Activated T-helper 1 cell treated with anti-CD3 and anti-CD28 coated beads, Interleukin-12 subunit alpha, Interleukin-12 subunit beta, Interleukin-2, Interleukin-4 antibody, amounts not matched to agents 30 ng/mL and 10 ng/mL and 1 ng/mL, durations not matched to agents 14 hours and 24 hours and 36 hours (primary cell): ENCODE measurements at regions not wholly inside any gene's neighbourhood (a gene's known extent, or its start where the extent isn't known, plus 50 kb on each side); places are given as distances from the start of the nearest gene placed in this dataset.
"Not testable (repeated sequence)": the region's sequence is repeated elsewhere in the genome, so short reads cannot be mapped to it uniquely, and the experiment has no call there.

Experiments used
- DNase-seq: peaks from one replicate; pipeline ENCODE4 v3.0.0; 2021; ENCODE audit warnings: low spot score
- H3K27ac Mint-ChIP-seq: one replicate; pipeline ENCODE4 v1.8.0; 2021; ENCODE audit warnings: mild to moderate bottlenecking, mixed read lengths
- H3K27me3 Mint-ChIP-seq: one replicate; pipeline ENCODE4 v1.8.0; 2022; ENCODE audit warnings: mild to moderate bottlenecking, moderate library complexity, mixed read lengths; ENCODE audit not compliant: insufficient read depth
- H3K36me3 Mint-ChIP-seq: one replicate; pipeline ENCODE4 v1.8.0; 2021; ENCODE audit warnings: low read depth, mixed read lengths
- H3K4me1 Mint-ChIP-seq: one replicate; pipeline ENCODE4 v1.8.0; 2021; ENCODE audit warnings: low read depth, mixed read lengths
- H3K4me3 Mint-ChIP-seq: one replicate; pipeline ENCODE4 v1.8.0; 2021; ENCODE audit warnings: mild to moderate bottlenecking, moderate library complexity, mixed read lengths
- H3K9me3 Mint-ChIP-seq: one replicate; pipeline ENCODE4 v1.8.0; 2021; ENCODE audit warnings: mixed read lengths
- intact Hi-C: fragments of 100-400 bp; cut with micrococcal nuclease; formaldehyde crosslinking; loops from one replicate; pipeline ENCODE4 v1.15.1; 2024

- H3K4me3 Mint-ChIP-seq = no peak overlapping the region
- H3K9me3 Mint-ChIP-seq = no peaks in the 10 kb centered on the region
- no peaks in the 10 kb centered on the region for H3K4me1 Mint-ChIP-seq
- intact Hi-C loops = no loop called here
- no peak overlapping the region for H3K27ac Mint-ChIP-seq
- DNase-seq = no peak
- no peaks in the 10 kb centered on the region for H3K27me3 Mint-ChIP-seq
- H3K36me3 Mint-ChIP-seq = no peaks in the 10 kb centered on the region
These were observed 68.0 kb upstream of the RMP24 start for GRCh38 chr18:35904389-35905037.

- H3K4me1 Mint-ChIP-seq = no peaks in the 10 kb centered on the region
- intact Hi-C loops = no loop called here
- H3K36me3 Mint-ChIP-seq = no peaks in the 10 kb centered on the region
- no peaks in the 10 kb centered on the region for H3K27me3 Mint-ChIP-seq
- no peak overlapping the region for H3K4me3 Mint-ChIP-seq
- no peak overlapping the region for H3K27ac Mint-ChIP-seq
- H3K9me3 Mint-ChIP-seq = no peaks in the 10 kb centered on the region
- DNase-seq = no peak
These were observed 67.0 kb upstream of the RMP24 start for GRCh38 chr18:35905436-35905835.

- H3K27ac Mint-ChIP-seq, H3K9me3 Mint-ChIP-seq, H3K4me1 Mint-ChIP-seq, H3K36me3 Mint-ChIP-seq, DNase-seq, H3K4me3 Mint-ChIP-seq, H3K27me3 Mint-ChIP-seq, intact Hi-C loops: not testable (repeated sequence)
These were observed 66.2 kb upstream of the RMP24 start for GRCh38 chr18:35906291-35906690.

- Mint-ChIP-seq H3K9me3 (no peaks in the 10 kb centered on the region), H3K27ac (no peak overlapping the region), H3K27me3 (peaks cover 6% of the 10 kb centered on the region), H3K4me1 (no peaks in the 10 kb centered on the region), H3K36me3 (no peaks in the 10 kb centered on the region), H3K4me3 (no peak overlapping the region)
- no peak for DNase-seq
- intact Hi-C loops = no loop called here
These were observed 62.2 kb upstream of the RMP24 start for GRCh38 chr18:35910327-35910726.

- no peak for DNase-seq
- Mint-ChIP-seq H3K36me3 (no peaks in the 10 kb centered on the region), H3K4me1 (no peaks in the 10 kb centered on the region), H3K4me3 (no peak overlapping the region), H3K27ac (no peak overlapping the region), H3K9me3 (no peaks in the 10 kb centered on the region), H3K27me3 (peaks cover 6% of the 10 kb centered on the region)
- intact Hi-C loops = no loop called here
These were observed 60.1 kb upstream of the RMP24 start for GRCh38 chr18:35912332-35912731.

GRCh38 chr18:35915056-35915455, 57.4 kb upstream of the RMP24 start:
- no peaks in the 10 kb centered on the region for H3K36me3 Mint-ChIP-seq
- H3K9me3 Mint-ChIP-seq = no peaks in the 10 kb centered on the region

GRCh38 chr18:35917043-35917442, 55.4 kb upstream of the RMP24 start:
- peaks cover 5% of the 10 kb centered on the region for H3K27me3 Mint-ChIP-seq
- no peaks in the 10 kb centered on the region for H3K4me1 Mint-ChIP-seq
- H3K36me3 Mint-ChIP-seq = no peaks in the 10 kb centered on the region
- H3K27ac Mint-ChIP-seq = no peak overlapping the region
- no peaks in the 10 kb centered on the region for H3K9me3 Mint-ChIP-seq
- intact Hi-C loops = no loop called here
- H3K4me3 Mint-ChIP-seq = no peak overlapping the region
- DNase-seq = no peak

More at GRCh38 chr18:35915056-35915455, 57.4 kb upstream of the RMP24 start:
- Mint-ChIP-seq H3K27me3 (peaks cover 6% of the 10 kb centered on the region), H3K27ac (no peak overlapping the region), H3K4me3 (no peak overlapping the region), H3K4me1 (no peaks in the 10 kb centered on the region)
- no peak for DNase-seq
- intact Hi-C loops = no loop called here

- intact Hi-C loops = no loop called here
- Mint-ChIP-seq H3K27me3 (peaks cover 2% of the 10 kb centered on the region), H3K36me3 (no peaks in the 10 kb centered on the region), H3K9me3 (no peaks in the 10 kb centered on the region), H3K4me1 (no peaks in the 10 kb centered on the region), H3K4me3 (no peak overlapping the region), H3K27ac (no peak overlapping the region)
- no peak for DNase-seq
These were observed 53.9 kb upstream of the RMP24 start for GRCh38 chr18:35918564-35918963.

GRCh38 chr18:35919179-35919578, 53.3 kb upstream of the RMP24 start:
- intact Hi-C loops = no loop called here
- H3K9me3 Mint-ChIP-seq = no peaks in the 10 kb centered on the region
- H3K27me3 Mint-ChIP-seq = peaks cover 5% of the 10 kb centered on the region
- no peaks in the 10 kb centered on the region for H3K36me3 Mint-ChIP-seq
- no peak for DNase-seq
- no peak overlapping the region for H3K4me3 Mint-ChIP-seq
- no peak overlapping the region for H3K27ac Mint-ChIP-seq
- no peaks in the 10 kb centered on the region for H3K4me1 Mint-ChIP-seq

- H3K27ac Mint-ChIP-seq = no peak overlapping the region
- no peaks in the 10 kb centered on the region for H3K36me3 Mint-ChIP-seq
- DNase-seq = no peak
- intact Hi-C loops = no loop called here
- no peaks in the 10 kb centered on the region for H3K9me3 Mint-ChIP-seq
- no peak overlapping the region for H3K4me3 Mint-ChIP-seq
- peaks cover 12% of the 10 kb centered on the region for H3K27me3 Mint-ChIP-seq
- no peaks in the 10 kb centered on the region for H3K4me1 Mint-ChIP-seq
These were observed 51.9 kb upstream of the RMP24 start for GRCh38 chr18:35920623-35921022.
